Right ventricle myocardium inferior (tissue), 1 donor: ENCODE measurements at regions not wholly inside any gene's neighbourhood (a gene's known extent, or its start where the extent isn't known, plus 50 kb on each side); places are given as distances from the start of the nearest gene placed in this dataset.
"Not testable (repeated sequence)": the region's sequence is repeated elsewhere in the genome, so short reads cannot be mapped to it uniquely, and the experiment has no call there.

Experiments
- ATAC-seq: fragments of 200-7000 bp; cut with Tn5 transposase; one replicate; pipeline ENCODE4 v1.9.1; 2020; ENCODE audit warnings: mild to moderate bottlenecking, moderate library complexity
- DNase-seq: peaks from one replicate; pipeline ENCODE4 v3.0.0; 2021; ENCODE audit errors: missing footprints
- intact Hi-C: fragments of 100-400 bp; cut with DNase I; formaldehyde crosslinking; loops from one replicate; pipeline ENCODE4 v1.11.0; 2022
- donor health status: DM: no; HTN: yes; CAD: no; lungs with severe emphysema.

- no peak for DNase-seq
- intact Hi-C loops = no loop called here
- no peak for ATAC-seq
These were observed 86.3 kb upstream of the KCTD1 start for GRCh38 chr18:26634631-26635030.

- ATAC-seq (no peak), DNase-seq (no peak)
- intact Hi-C loops = no loop called here
These were observed 82.8 kb upstream of the KCTD1 start for GRCh38 chr18:26631135-26631534.

GRCh38 chr18:26630596-26630995, 82.2 kb upstream of the KCTD1 start:
- ATAC-seq = no peak
- no peak for DNase-seq
- intact Hi-C loops = no loop called here

GRCh38 chr18:26628017-26628416, 79.7 kb upstream of the KCTD1 start:
- ATAC-seq = no peak
- intact Hi-C loops = loop anchor here (10.0 kb wide), 1 partner anchor 57 kb away; no protein-coding TSS in a partner anchor
- DNase-seq = no peak

GRCh38 chr18:26624443-26624842, 76.1 kb upstream of the KCTD1 start:
- DNase-seq = no peak
- ATAC-seq = no peak
- intact Hi-C loops = loop anchor here (5.0 to 10.0 kb wide), 2 partner anchors 60 to 217 kb away; no protein-coding TSS in a partner anchor

GRCh38 chr18:26623314-26623713, 75.0 kb upstream of the KCTD1 start:
- intact Hi-C loops = loop anchor here (5.0 to 10.0 kb wide), 2 partner anchors 61 to 216 kb away; no protein-coding TSS in a partner anchor
- DNase-seq, ATAC-seq: not testable (repeated sequence)

- peak; percentile 81 for ATAC-seq
- intact Hi-C loops = loop anchor here (1.0 to 10.0 kb wide), 3 partner anchors 63 to 214 kb away; no protein-coding TSS in a partner anchor
- no peak for DNase-seq
These were observed 73.0 kb upstream of the KCTD1 start for GRCh38 chr18:26621161-26622026.

GRCh38 chr18:26619350-26619749, 71.0 kb upstream of the KCTD1 start:
- no peak for DNase-seq
- ATAC-seq = no peak
- intact Hi-C loops = no loop called here

GRCh38 chr18:26618135-26618534, 69.8 kb upstream of the KCTD1 start:
- ATAC-seq (no peak), DNase-seq (no peak)
- intact Hi-C loops = no loop called here

GRCh38 chr18:26617151-26617554, 68.8 kb upstream of the KCTD1 start:
- ATAC-seq = no peak
- no peak for DNase-seq
- intact Hi-C loops = no loop called here

GRCh38 chr18:26614374-26614773, 66.0 kb upstream of the KCTD1 start:
- ATAC-seq = no peak
- no peak for DNase-seq
- intact Hi-C loops = no loop called here
